HepG2 (cell line): ENCODE measurements at regions not wholly inside any gene's neighbourhood (a gene's known extent, or its start where the extent isn't known, plus 50 kb on each side); places are given as distances from the start of the nearest gene placed in this dataset.

Source experiments
- CBX1 ChIP-seq: IDR thresholded peaks from one replicate; pipeline ENCODE4 v1.6.1; 2016; ENCODE audit warnings: antibody characterized with exemption, low read depth
- CBX2 ChIP-seq, 2 experiments: fragments of 200-600 bp in 1 of 2; sonication (generic); formaldehyde crosslinking in 1 of 2; IDR thresholded peaks; 2 replicates each; pipeline versions ENCODE4 v1.7.0 to v1.8.1; 2018 to 2022; ENCODE audit warnings: low read depth in 2 of 2, low read length in 1 of 2, mild to moderate bottlenecking in 1 of 2, missing genetic modification reagents in 1 of 2
- FOXK1 ChIP-seq: sonication (generic); formaldehyde crosslinking; IDR thresholded peaks from 2 replicates; pipeline ENCODE4 v1.4.0; 2020; ENCODE audit warnings: low read depth, missing genetic modification reagents, borderline replicate concordance
- KDM5B ChIP-seq: sonication (generic); formaldehyde crosslinking; IDR thresholded peaks from 2 replicates; pipeline ENCODE4 v1.4.0; 2020; ENCODE audit warnings: missing genetic modification reagents, mild to moderate bottlenecking, borderline replicate concordance
- NCOA2 ChIP-seq: sonication (generic); formaldehyde crosslinking; IDR thresholded peaks from 2 replicates; pipeline ENCODE4 v1.8.0; 2022; ENCODE audit warnings: inconsistent platforms
- PAX8 ChIP-seq: sonication (generic); formaldehyde crosslinking; IDR thresholded peaks from 2 replicates; pipeline ENCODE4 v1.8.0; 2022; ENCODE audit warnings: mild to moderate bottlenecking, missing genetic modification reagents, borderline replicate concordance
- POLR2AphosphoS5 ChIP-seq: IDR thresholded peaks from 2 replicates; pipeline ENCODE4 v1.6.1; 2012; ENCODE audit warnings: low read depth, low read length
- RBM39 ChIP-seq: fragments of 200-400 bp; formaldehyde crosslinking; IDR thresholded peaks from one replicate; pipeline ENCODE4 v1.6.1; 2018; ENCODE audit warnings: antibody characterized with exemption, mild to moderate bottlenecking, low read depth, low read length; ENCODE audit not compliant: poor library complexity, severe bottlenecking
- REXO4 ChIP-seq: sonication (generic); formaldehyde crosslinking; IDR thresholded peaks from 2 replicates; pipeline ENCODE4 v1.8.0; 2022; ENCODE audit warnings: missing genetic modification reagents, mild to moderate bottlenecking, borderline replicate concordance
- TEAD3 ChIP-seq: optimal IDR thresholded peaks from 2 replicates; pipeline ENCODE3; 2016; ENCODE audit warnings: borderline replicate concordance
- ZBTB38 ChIP-seq: sonication (generic); formaldehyde crosslinking; IDR thresholded peaks from 2 replicates; pipeline ENCODE4 v1.5.1; 2020; ENCODE audit warnings: mild to moderate bottlenecking, missing genetic modification reagents
- ZNF160 ChIP-seq: sonication (generic); formaldehyde crosslinking; IDR thresholded peaks from 2 replicates; pipeline ENCODE4 v1.8.0; 2022; ENCODE audit warnings: mild to moderate bottlenecking, inconsistent platforms, missing genetic modification reagents
- ZNF274 ChIP-seq: sonication (generic); formaldehyde crosslinking; IDR thresholded peaks from 2 replicates; pipeline ENCODE4 v1.5.1; 2020; ENCODE audit warnings: mild to moderate bottlenecking, missing genetic modification reagents
- ZNF564 ChIP-seq: sonication (generic); formaldehyde crosslinking; IDR thresholded peaks from 2 replicates; pipeline ENCODE4 v1.8.1; 2023; ENCODE audit warnings: mild to moderate bottlenecking, missing genetic modification reagents
- ZNF619 ChIP-seq: sonication (generic); formaldehyde crosslinking; IDR thresholded peaks from 2 replicates; pipeline ENCODE4 v1.4.0; 2020; ENCODE audit warnings: mild to moderate bottlenecking, missing genetic modification reagents
- ZNF737 ChIP-seq: sonication (generic); formaldehyde crosslinking; IDR thresholded peaks from 2 replicates; pipeline ENCODE4 v1.5.0; 2020; ENCODE audit warnings: missing genetic modification reagents, mild to moderate bottlenecking, borderline replicate concordance
- ZNF780A ChIP-seq: sonication (generic); formaldehyde crosslinking; IDR thresholded peaks from 2 replicates; pipeline ENCODE4 v1.8.0; 2022; ENCODE audit warnings: mild to moderate bottlenecking, missing genetic modification reagents, moderate library complexity
- TF ChIP-seq, protein P1 (sequence below): sonication (generic); formaldehyde crosslinking; IDR thresholded peaks from 2 replicates; pipeline ENCODE4 v1.5.0; 2020; ENCODE audit warnings: mild to moderate bottlenecking, missing genetic modification reagents, borderline replicate concordance
- TF ChIP-seq, protein P2 (sequence below): sonication (generic); formaldehyde crosslinking; IDR thresholded peaks from 2 replicates; pipeline ENCODE4 v1.4.0; 2020; ENCODE audit warnings: missing genetic modification reagents
- TF ChIP-seq, protein P3 (sequence below): sonication (generic); formaldehyde crosslinking; IDR thresholded peaks from 2 replicates; pipeline ENCODE4 v1.4.0; 2020; ENCODE audit warnings: missing genetic modification reagents
- TF ChIP-seq, protein P4 (sequence below): sonication (generic); formaldehyde crosslinking; IDR thresholded peaks from 2 replicates; pipeline ENCODE4 v1.5.1; 2020; ENCODE audit warnings: mild to moderate bottlenecking, missing genetic modification reagents, moderate library complexity

DNA sequence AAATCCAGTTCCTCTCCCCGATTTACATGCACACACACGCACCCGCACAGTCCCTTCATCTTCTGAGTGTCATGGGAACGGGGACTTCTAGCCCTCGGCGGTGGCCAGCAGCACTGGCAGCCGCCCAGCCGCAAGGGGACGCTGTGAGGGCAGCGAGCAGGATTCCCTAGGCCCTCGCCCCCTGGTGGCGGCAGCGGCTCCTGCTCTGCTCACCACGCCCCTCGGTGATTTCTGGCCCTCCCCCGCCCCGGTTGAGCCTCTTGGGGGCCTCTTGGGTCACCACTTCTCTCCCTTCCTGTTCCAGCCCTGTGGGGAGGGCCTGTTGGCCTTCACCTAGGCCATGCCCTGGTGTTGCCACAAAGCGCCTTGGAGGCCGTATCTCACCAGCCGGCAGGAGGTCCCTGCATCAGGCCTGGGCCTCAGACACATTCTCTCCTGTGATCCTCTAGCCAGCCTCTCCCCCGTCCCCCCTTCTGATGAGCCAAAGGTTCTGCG, 75.2 kb upstream of the KSR1 start (continued):
- TF ChIP-seq ZNF737 (no peak), REXO4 (CRISPR knock-in tag) (no peak), ZNF619 (0 out of 2 replicates have a peak, but pooled peaks have one; percentile 25), PAX8 (CRISPR knock-in tag) (no peak), ZBTB38 (CRISPR knock-in tag) (peak; percentile 17; the same call in 1 of the 2 replicates), KDM5B (CRISPR knock-in tag) (peak; percentile 41; the same call in 1 of the 2 replicates), ZNF564 (CRISPR knock-in tag) (no peak), NCOA2 (CRISPR knock-in tag) (0 out of 2 replicates have a peak, but pooled peaks have one; percentile 32), ZNF160 (CRISPR knock-in tag) (0 out of 2 replicates have a peak, but pooled peaks have one; percentile 47), ZNF274 (CRISPR knock-in tag) (peak; percentile 72; the same call in 1 of the 2 replicates), ZNF780A (CRISPR knock-in tag) (0 out of 2 replicates have a peak, but pooled peaks have one; percentile 48), CBX2 (IDR thresholded peaks at IDR 0.05; ENCODE audit: low read depth, low read length) (no peak), CBX2 (CRISPR knock-in tag; IDR thresholded peaks at IDR 0.05; ENCODE audit: low read depth) (no peak), RBM39 (peak; percentile 55), FOXK1 (CRISPR knock-in tag) (0 out of 2 replicates have a peak, but pooled peaks have one; percentile 42), TEAD3 (CRISPR knock-in tag) (peak; percentile 49), CBX1 (peak; percentile 71), POLR2AphosphoS5 (no peak)
- TF ChIP-seq, protein P1, sequence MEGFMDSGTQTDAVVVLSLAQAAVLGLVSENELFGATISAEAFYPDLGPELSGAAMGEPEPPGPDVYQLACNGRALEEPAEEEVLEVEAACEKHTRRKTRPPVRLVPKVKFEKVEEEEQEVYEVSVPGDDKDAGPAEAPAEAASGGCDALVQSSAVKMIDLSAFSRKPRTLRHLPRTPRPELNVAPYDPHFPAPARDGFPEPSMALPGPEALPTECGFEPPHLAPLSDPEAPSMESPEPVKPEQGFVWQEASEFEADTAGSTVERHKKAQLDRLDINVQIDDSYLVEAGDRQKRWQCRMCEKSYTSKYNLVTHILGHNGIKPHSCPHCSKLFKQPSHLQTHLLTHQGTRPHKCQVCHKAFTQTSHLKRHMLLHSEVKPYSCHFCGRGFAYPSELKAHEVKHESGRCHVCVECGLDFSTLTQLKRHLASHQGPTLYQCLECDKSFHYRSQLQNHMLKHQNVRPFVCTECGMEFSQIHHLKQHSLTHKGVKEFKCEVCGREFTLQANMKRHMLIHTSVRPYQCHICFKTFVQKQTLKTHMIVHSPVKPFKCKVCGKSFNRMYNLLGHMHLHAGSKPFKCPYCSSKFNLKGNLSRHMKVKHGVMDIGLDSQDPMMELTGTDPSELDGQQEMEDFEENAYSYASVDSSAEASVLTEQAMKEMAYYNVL (CRISPR knock-in tag): 0 out of 2 replicates have a peak, but pooled peaks have one; percentile 44
- TF ChIP-seq, protein P2, sequence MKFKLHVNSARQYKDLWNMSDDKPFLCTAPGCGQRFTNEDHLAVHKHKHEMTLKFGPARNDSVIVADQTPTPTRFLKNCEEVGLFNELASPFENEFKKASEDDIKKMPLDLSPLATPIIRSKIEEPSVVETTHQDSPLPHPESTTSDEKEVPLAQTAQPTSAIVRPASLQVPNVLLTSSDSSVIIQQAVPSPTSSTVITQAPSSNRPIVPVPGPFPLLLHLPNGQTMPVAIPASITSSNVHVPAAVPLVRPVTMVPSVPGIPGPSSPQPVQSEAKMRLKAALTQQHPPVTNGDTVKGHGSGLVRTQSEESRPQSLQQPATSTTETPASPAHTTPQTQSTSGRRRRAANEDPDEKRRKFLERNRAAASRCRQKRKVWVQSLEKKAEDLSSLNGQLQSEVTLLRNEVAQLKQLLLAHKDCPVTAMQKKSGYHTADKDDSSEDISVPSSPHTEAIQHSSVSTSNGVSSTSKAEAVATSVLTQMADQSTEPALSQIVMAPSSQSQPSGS: peak; percentile 70; the same call in 1 of the 2 replicates
- TF ChIP-seq, protein P3, sequence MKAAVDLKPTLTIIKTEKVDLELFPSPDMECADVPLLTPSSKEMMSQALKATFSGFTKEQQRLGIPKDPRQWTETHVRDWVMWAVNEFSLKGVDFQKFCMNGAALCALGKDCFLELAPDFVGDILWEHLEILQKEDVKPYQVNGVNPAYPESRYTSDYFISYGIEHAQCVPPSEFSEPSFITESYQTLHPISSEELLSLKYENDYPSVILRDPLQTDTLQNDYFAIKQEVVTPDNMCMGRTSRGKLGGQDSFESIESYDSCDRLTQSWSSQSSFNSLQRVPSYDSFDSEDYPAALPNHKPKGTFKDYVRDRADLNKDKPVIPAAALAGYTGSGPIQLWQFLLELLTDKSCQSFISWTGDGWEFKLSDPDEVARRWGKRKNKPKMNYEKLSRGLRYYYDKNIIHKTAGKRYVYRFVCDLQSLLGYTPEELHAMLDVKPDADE (CRISPR knock-in tag): no peak
- TF ChIP-seq, protein P4, sequence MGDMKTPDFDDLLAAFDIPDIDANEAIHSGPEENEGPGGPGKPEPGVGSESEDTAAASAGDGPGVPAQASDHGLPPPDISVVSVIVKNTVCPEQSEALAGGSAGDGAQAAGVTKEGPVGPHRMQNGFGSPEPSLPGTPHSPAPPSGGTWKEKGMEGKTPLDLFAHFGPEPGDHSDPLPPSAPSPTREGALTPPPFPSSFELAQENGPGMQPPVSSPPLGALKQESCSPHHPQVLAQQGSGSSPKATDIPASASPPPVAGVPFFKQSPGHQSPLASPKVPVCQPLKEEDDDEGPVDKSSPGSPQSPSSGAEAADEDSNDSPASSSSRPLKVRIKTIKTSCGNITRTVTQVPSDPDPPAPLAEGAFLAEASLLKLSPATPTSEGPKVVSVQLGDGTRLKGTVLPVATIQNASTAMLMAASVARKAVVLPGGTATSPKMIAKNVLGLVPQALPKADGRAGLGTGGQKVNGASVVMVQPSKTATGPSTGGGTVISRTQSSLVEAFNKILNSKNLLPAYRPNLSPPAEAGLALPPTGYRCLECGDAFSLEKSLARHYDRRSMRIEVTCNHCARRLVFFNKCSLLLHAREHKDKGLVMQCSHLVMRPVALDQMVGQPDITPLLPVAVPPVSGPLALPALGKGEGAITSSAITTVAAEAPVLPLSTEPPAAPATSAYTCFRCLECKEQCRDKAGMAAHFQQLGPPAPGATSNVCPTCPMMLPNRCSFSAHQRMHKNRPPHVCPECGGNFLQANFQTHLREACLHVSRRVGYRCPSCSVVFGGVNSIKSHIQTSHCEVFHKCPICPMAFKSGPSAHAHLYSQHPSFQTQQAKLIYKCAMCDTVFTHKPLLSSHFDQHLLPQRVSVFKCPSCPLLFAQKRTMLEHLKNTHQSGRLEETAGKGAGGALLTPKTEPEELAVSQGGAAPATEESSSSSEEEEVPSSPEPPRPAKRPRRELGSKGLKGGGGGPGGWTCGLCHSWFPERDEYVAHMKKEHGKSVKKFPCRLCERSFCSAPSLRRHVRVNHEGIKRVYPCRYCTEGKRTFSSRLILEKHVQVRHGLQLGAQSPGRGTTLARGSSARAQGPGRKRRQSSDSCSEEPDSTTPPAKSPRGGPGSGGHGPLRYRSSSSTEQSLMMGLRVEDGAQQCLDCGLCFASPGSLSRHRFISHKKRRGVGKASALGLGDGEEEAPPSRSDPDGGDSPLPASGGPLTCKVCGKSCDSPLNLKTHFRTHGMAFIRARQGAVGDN (CRISPR knock-in tag): peak; percentile 74
